GM23338 (cell line): ENCODE measurements at regions not wholly inside any gene's neighbourhood (a gene's known extent, or its start where the extent isn't known, plus 50 kb on each side); places are given as distances from the start of the nearest gene placed in this dataset.
"Not testable (repeated sequence)": the region's sequence is repeated elsewhere in the genome, so short reads cannot be mapped to it uniquely, and the experiment has no call there.

Experiments used
- ATAC-seq: fragments of 200-7000 bp; cut with Tn5 transposase; 3 replicates; pipeline ENCODE4 v1.9.1; 2020
- DNase-seq: peaks from one replicate; pipeline ENCODE4 v3.0.0-alpha.2; 2015; ENCODE audit warnings: low spot score
- H2AFZ ChIP-seq: fragments of 200-600 bp; sonication (generic); 2 replicates; pipeline ENCODE4 v1.8.0; 2016; ENCODE audit warnings: antibody characterized with exemption, mild to moderate bottlenecking, moderate library complexity
- H3F3A ChIP-seq: fragments of 200-600 bp; sonication (generic); replicated peaks from 2 replicates; pipeline ENCODE4 v1.8.0; 2017; ENCODE audit warnings: antibody characterized with exemption, mixed run types, low read depth
- H3K27ac ChIP-seq: fragments of 200-600 bp; sonication (generic); 2 replicates; pipeline ENCODE4 v1.6.1; 2016; ENCODE audit warnings: low read depth
- H3K27me3 ChIP-seq: fragments of 200-600 bp; sonication (generic); 2 replicates; pipeline ENCODE4 v1.8.0; 2016; ENCODE audit warnings: mild to moderate bottlenecking, mixed run types, moderate library complexity; ENCODE audit not compliant: insufficient read depth
- H3K36me3 ChIP-seq: fragments of 200-600 bp; sonication (generic); 2 replicates; pipeline ENCODE4 v1.8.0; 2016; ENCODE audit warnings: mild to moderate bottlenecking; ENCODE audit not compliant: insufficient read depth
- H3K4me1 ChIP-seq: fragments of 200-600 bp; sonication (generic); 2 replicates; pipeline ENCODE4 v1.8.0; 2016; ENCODE audit warnings: mild to moderate bottlenecking, moderate library complexity; ENCODE audit not compliant: insufficient read depth
- H3K4me2 ChIP-seq: fragments of 200-600 bp; sonication (generic); 2 replicates; pipeline ENCODE4 v1.7.1; 2017; ENCODE audit warnings: mixed run types
- H3K4me3 ChIP-seq: fragments of 200-600 bp; sonication (generic); 2 replicates; pipeline ENCODE4 v1.6.1; 2016; ENCODE audit warnings: mixed run types
- H3K79me2 ChIP-seq: fragments of 200-600 bp; sonication (generic); replicated peaks from 2 replicates; pipeline ENCODE4 v1.8.0; 2017; ENCODE audit warnings: mild to moderate bottlenecking; ENCODE audit not compliant: insufficient read depth
- H3K9me2 ChIP-seq: fragments of 200-600 bp; sonication (generic); 2 replicates; pipeline ENCODE4 v1.8.0; 2017; ENCODE audit not compliant: insufficient read depth
- H4K20me1 ChIP-seq: fragments of 200-600 bp; sonication (generic); replicated peaks from 2 replicates; pipeline ENCODE4 v1.8.0; 2017; ENCODE audit warnings: mild to moderate bottlenecking; ENCODE audit not compliant: insufficient read depth
- H3K27ac Mint-ChIP-seq: 2 replicates; pipeline ENCODE4 v1.8.0; 2020; ENCODE audit warnings: inconsistent platforms, mild to moderate bottlenecking, moderate library complexity, mixed read lengths
- H3K27me3 Mint-ChIP-seq: 3 replicates; pipeline ENCODE4 v1.8.0; 2022; ENCODE audit warnings: low read depth, mild to moderate bottlenecking, moderate library complexity, mixed read lengths, inconsistent platforms; ENCODE audit not compliant: insufficient read depth, poor library complexity
- H3K36me3 Mint-ChIP-seq: 3 replicates; pipeline ENCODE4 v1.8.0; 2021; ENCODE audit warnings: low read depth, mild to moderate bottlenecking, inconsistent platforms, moderate library complexity, mixed read lengths
- H3K4me1 Mint-ChIP-seq: 3 replicates; pipeline ENCODE4 v1.8.0; 2020; ENCODE audit warnings: mild to moderate bottlenecking, inconsistent platforms, mixed read lengths
- H3K4me3 Mint-ChIP-seq: 3 replicates; pipeline ENCODE4 v1.8.0; 2021; ENCODE audit warnings: moderate library complexity, mild to moderate bottlenecking, inconsistent platforms, mixed read lengths
- H3K9me3 Mint-ChIP-seq: 3 replicates; pipeline ENCODE4 v1.8.0; 2020; ENCODE audit warnings: moderate library complexity, mild to moderate bottlenecking, inconsistent platforms, mixed read lengths
- CREB1 ChIP-seq: fragments of 250-450 bp; sonication (Bioruptor Pico); IDR thresholded peaks from 2 replicates; pipeline ENCODE4 v1.5.0; 2020; ENCODE audit warnings: low read depth, mild to moderate bottlenecking, moderate library complexity
- ETS1 ChIP-seq: IDR thresholded peaks from 2 replicates; pipeline ENCODE4 v1.6.1; 2016; ENCODE audit warnings: antibody characterized with exemption
- EZH2 ChIP-seq: fragments of 200-600 bp; sonication (generic); IDR thresholded peaks from one replicate; pipeline ENCODE4 v1.8.0; 2017; ENCODE audit warnings: antibody characterized with exemption, mild to moderate bottlenecking, low read depth; ENCODE audit not compliant: unreplicated experiment
- EZH2phosphoT487 ChIP-seq: fragments of 200-600 bp; sonication (generic); IDR thresholded peaks from one replicate; pipeline ENCODE4 v1.8.1; 2018; ENCODE audit warnings: antibody characterized with exemption; ENCODE audit not compliant: unreplicated experiment
- JUNB ChIP-seq: IDR thresholded peaks from one replicate; pipeline ENCODE4 v1.6.1; 2016; ENCODE audit warnings: antibody characterized with exemption; ENCODE audit not compliant: unreplicated experiment
- NANOG ChIP-seq: IDR thresholded peaks from 2 replicates; pipeline ENCODE4 v1.6.1; 2016; ENCODE audit warnings: antibody characterized with exemption, borderline replicate concordance
- POLR2AphosphoS5 ChIP-seq: IDR thresholded peaks from 2 replicates; pipeline ENCODE4 v1.6.1; 2016; ENCODE audit warnings: antibody characterized with exemption, low read depth
- REST ChIP-seq: IDR thresholded peaks from one replicate; pipeline ENCODE4 v1.6.1; 2018; ENCODE audit warnings: antibody characterized with exemption; ENCODE audit not compliant: unreplicated experiment
- STAT1 ChIP-seq: IDR thresholded peaks from one replicate; pipeline ENCODE4 v1.6.1; 2016; ENCODE audit warnings: antibody characterized with exemption; ENCODE audit not compliant: unreplicated experiment
- ZNF331 ChIP-seq: fragments of 250-450 bp; sonication (Bioruptor Pico); IDR thresholded peaks from 2 replicates; pipeline ENCODE4 v1.5.0; 2020; ENCODE audit warnings: low read depth, mild to moderate bottlenecking, moderate library complexity

- peaks cover 14% of the 10 kb centered on the region; the same call in 2 of the 3 replicates for H3K4me1 Mint-ChIP-seq
- DNase-seq (no peak), ATAC-seq (no peak)
- no peak overlapping the region for H3K27ac ChIP-seq
- peaks cover 36% of the 10 kb centered on the region; the same call in 2 of the 3 replicates for H3K36me3 Mint-ChIP-seq
- no peaks in the 10 kb centered on the region for H3K9me2 ChIP-seq
- H3K9me3 Mint-ChIP-seq, result peaks cover 34% of the 10 kb centered on the region
- TF ChIP-seq NANOG, result no peak
- TF ChIP-seq EZH2, result no peak
- no peak for TF ChIP-seq REST
- TF ChIP-seq STAT1, result no peak
- TF ChIP-seq ZNF331 (CRISPR knock-in tag), result no peak
- TF ChIP-seq CREB1, result no peak
- no peak for TF ChIP-seq POLR2AphosphoS5
- TF ChIP-seq JUNB, result no peak
- TF ChIP-seq EZH2phosphoT487, result no peak
- no peak for TF ChIP-seq ETS1
- H3K79me2 ChIP-seq, result no peaks in the 10 kb centered on the region
- H2AFZ ChIP-seq, result no peak overlapping the region
- H3K4me1 ChIP-seq, result peaks cover 16% of the 10 kb centered on the region
- H3K4me2 ChIP-seq, result no peak overlapping the region
- no peaks in the 10 kb centered on the region for H4K20me1 ChIP-seq
- no peak overlapping the region for H3K4me3 ChIP-seq
- H3K36me3 ChIP-seq, result no peaks in the 10 kb centered on the region
- no peak overlapping the region for H3K4me3 Mint-ChIP-seq
- no peaks in the 10 kb centered on the region for H3K27me3 ChIP-seq
- H3K27me3 Mint-ChIP-seq, result no peaks in the 10 kb centered on the region
- H3F3A ChIP-seq, result no peaks in the 10 kb centered on the region
- H3K27ac Mint-ChIP-seq, result no peak overlapping the region
Observed at GRCh38 chrX:56623316-56623715, 59.9 kb downstream of the UBQLN2 start.

GRCh38 chrX:56635060-56635459 lies 71.6 kb downstream of the UBQLN2 start:
- H3K4me1 Mint-ChIP-seq, H3K27me3 Mint-ChIP-seq, H2AFZ ChIP-seq, H3K4me3 ChIP-seq, H3K27ac ChIP-seq, H3K27ac Mint-ChIP-seq, H3K9me2 ChIP-seq, H3K4me2 ChIP-seq, H4K20me1 ChIP-seq, H3K4me1 ChIP-seq, H3K36me3 ChIP-seq, ATAC-seq, DNase-seq, H3K4me3 Mint-ChIP-seq, H3F3A ChIP-seq, H3K27me3 ChIP-seq, H3K79me2 ChIP-seq: not testable (repeated sequence)
- Mint-ChIP-seq H3K36me3 (peaks cover 16% of the 10 kb centered on the region), H3K9me3 (peaks cover 69% of the 10 kb centered on the region)
